Choroid plexus epithelial cell (primary cell): ENCODE measurements at regions not wholly inside any gene's neighbourhood (a gene's known extent, or its start where the extent isn't known, plus 50 kb on each side); places are given as distances from the start of the nearest gene placed in this dataset.
A peak's percentile ranks its signal among the peaks of the same experiment; 100 is the strongest.

Experiments
- DNase-seq: peaks from one replicate; pipeline ENCODE4 v3.0.0-alpha.2; 2010; ENCODE audit warnings: low read depth
- H3K4me3 ChIP-seq: 2 replicates; pipeline ENCODE4 v1.5.1; 2011; ENCODE audit warnings: low read depth, mild to moderate bottlenecking, control low read depth, low read length, moderate library complexity
- TF ChIP-seq, protein P1 (sequence below): conservative IDR thresholded peaks from 2 replicates; pipeline ENCODE4 v1.5.1; 2011; ENCODE audit warnings: low read depth, mild to moderate bottlenecking, control low read depth, inconsistent platforms, low read length, moderate library complexity

GRCh38 chr10:11683529-11684320, 58.5 kb upstream of the ECHDC3 start:
- TF ChIP-seq, protein P1, sequence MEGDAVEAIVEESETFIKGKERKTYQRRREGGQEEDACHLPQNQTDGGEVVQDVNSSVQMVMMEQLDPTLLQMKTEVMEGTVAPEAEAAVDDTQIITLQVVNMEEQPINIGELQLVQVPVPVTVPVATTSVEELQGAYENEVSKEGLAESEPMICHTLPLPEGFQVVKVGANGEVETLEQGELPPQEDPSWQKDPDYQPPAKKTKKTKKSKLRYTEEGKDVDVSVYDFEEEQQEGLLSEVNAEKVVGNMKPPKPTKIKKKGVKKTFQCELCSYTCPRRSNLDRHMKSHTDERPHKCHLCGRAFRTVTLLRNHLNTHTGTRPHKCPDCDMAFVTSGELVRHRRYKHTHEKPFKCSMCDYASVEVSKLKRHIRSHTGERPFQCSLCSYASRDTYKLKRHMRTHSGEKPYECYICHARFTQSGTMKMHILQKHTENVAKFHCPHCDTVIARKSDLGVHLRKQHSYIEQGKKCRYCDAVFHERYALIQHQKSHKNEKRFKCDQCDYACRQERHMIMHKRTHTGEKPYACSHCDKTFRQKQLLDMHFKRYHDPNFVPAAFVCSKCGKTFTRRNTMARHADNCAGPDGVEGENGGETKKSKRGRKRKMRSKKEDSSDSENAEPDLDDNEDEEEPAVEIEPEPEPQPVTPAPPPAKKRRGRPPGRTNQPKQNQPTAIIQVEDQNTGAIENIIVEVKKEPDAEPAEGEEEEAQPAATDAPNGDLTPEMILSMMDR = no peak
- no peak for DNase-seq
- H3K4me3 ChIP-seq = no peak overlapping the region

DNA sequence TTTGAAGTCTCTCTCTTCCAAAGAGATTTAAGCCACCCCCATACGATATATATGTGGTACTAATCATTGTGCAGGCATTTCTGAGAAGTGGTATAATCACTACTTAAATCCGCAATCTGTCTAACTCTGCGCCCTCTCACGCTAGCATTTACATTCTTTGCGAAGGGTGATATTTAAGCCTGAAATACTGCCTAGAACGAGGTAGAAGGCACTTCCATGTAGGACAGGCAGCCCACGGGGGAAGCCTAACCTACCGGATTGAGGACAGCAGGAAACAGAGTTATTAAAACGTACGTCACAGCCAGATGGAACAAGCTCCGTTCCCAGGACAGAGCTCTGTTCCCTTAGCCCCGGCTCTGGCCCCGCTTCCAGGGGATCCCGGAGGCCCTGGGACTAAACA, 59.3 kb upstream of the ECHDC3 start:
- H3K4me3 ChIP-seq = no peak overlapping the region
- peak; percentile 26 for DNase-seq
- TF ChIP-seq, protein P1 = no peak

DNA sequence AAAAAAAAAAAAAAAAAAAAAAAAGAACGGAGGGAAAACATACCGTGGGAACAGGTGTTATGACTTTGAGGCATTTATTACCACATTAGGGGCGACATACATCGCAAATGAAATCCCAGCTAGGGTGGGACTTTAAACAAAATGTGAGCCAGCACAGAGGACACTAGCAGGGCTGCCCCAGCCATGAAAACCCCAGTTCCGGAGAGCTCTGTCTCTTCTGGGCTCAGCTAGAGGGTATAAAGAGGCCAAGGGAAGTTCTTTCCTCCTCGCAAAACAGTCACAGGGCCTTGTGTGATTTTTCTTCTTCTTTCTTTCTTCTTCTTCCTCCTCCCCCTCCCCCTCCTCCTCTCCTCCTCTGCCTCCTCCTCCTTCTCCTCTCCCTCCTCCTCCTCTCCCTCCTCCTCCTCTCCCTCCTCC, 59.9 kb upstream of the ECHDC3 start:
- DNase-seq = no peak
- no peak overlapping the region for H3K4me3 ChIP-seq
- TF ChIP-seq, protein P1 = no peak

DNA sequence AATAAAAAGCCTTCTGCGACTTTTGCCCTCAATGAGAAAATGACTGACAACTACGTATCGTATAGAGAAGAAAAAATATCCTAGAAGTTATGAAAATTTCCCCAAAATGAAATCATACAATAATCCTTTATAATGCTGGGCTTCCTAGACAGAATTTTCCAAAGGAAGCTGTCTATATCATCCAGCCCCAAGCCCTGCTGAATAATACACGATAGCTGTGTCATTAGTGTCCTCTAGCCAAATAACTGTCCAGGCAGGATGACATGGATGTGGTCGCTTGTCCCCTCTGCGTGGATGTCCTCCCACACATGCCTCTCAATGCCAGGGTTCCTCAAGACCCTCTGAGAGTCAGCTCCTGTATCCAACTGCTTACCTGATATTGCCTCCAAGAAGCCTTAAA, 61.7 kb upstream of the ECHDC3 start:
- TF ChIP-seq, protein P1 = no peak
- DNase-seq = no peak

DNA sequence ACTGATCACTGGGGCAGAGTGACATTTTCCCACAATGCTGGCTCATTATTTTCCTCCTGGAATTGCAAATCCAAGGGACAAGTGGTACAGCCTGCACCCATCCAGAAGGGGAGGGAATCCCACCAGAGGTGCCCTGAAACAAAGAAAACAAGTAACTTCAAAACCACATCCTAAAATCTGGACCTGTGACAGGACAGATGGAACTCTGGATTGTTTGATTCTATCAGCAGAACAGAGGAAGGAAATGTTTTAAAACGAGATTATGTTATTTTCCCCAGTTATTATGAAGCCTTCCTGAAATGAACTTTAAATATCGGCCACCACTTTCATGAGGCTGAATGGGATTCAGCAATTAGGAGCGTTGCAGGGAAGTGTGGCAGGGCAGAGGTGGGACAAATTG, 62.2 kb upstream of the ECHDC3 start:
- no peak overlapping the region for H3K4me3 ChIP-seq
- TF ChIP-seq, protein P1 = no peak
- DNase-seq = no peak

More for the DNA sequence above, 61.7 kb upstream of the ECHDC3 start:
- H3K4me3 ChIP-seq = no peak overlapping the region

DNA sequence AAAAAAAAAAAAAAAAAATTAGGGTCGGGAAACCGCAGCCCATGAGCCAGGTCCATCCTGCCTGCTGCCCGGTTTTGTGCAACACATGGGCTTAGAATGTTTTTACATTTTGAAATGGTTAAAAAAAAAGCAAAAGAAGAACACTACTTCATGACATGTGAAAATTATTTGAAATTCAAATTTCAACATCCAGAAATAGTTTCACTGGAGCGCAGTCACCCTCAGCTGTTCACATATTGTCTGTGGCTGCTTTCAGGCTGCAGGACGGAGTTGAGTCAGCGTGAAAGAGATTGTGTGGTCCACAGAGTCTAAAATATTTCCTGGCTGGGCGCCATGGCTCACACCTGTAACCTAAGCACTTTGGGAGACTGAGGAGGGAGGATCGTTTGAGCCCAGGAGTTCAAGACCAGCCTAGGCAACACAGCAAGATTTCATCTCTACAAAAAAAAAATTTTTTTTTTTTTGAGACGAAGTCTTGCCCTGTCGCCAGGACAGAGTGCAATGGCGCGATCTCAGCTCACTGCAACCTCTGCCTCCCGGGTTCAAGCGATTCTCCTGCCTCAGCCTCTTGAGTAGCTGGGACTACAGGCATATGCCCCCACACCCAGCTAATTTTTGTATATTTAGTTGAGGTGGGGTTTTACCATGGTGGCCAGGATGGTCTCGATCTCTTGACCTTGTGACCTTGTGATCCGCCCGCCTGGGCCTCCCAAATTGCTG, 63.9 kb upstream of the ECHDC3 start:
- peak; percentile 55 for DNase-seq
- no peak overlapping the region for H3K4me3 ChIP-seq
- TF ChIP-seq, protein P1 = peak; percentile 8

GRCh38 chr10:11677480-11677879, 64.7 kb upstream of the ECHDC3 start:
- no peak for DNase-seq
- no peak overlapping the region for H3K4me3 ChIP-seq
- TF ChIP-seq, protein P1 = no peak
